PC-3 (cell line): ENCODE measurements at regions not wholly inside any gene's neighbourhood (a gene's known extent, or its start where the extent isn't known, plus 50 kb on each side); places are given as distances from the start of the nearest gene placed in this dataset.
A peak's percentile ranks its signal among the peaks of the same experiment; 100 is the strongest.
"Not testable (repeated sequence)": the region's sequence is repeated elsewhere in the genome, so short reads cannot be mapped to it uniquely, and the experiment has no call there.

Source experiments
- ATAC-seq: fragments of 200-7000 bp; cut with Tn5 transposase; 2 replicates; pipeline ENCODE4 v1.9.1; 2020; ENCODE audit warnings: mild to moderate bottlenecking, moderate library complexity
- BruUV-seq: library from RNA; stranded (reverse); fragments of 400-500 nt; replicated peaks from 2 replicates; lab custom pipeline; 2021; lab: Mats Ljungman, UMichigan
- CTCF ChIA-PET: fragments of 300-600 bp; sonication (Branson Sonifier 250); formaldehyde crosslinking; loops from one replicate; lab custom pipeline; 2022; ENCODE audit warnings: antibody characterized with exemption; lab: Charles Lee
- POLR2A ChIA-PET: fragments of 300-600 bp; sonication (Branson Sonifier 250); formaldehyde crosslinking; loops from one replicate; lab custom pipeline; 2022; ENCODE audit warnings: antibody characterized with exemption; ENCODE audit not compliant: unreplicated experiment; lab: Charles Lee
- DNase-seq: peaks from one replicate; pipeline ENCODE4 v3.0.0-alpha.2; 2015
- H2AFZ ChIP-seq: fragments of 300-600 bp; sonication (generic); 2 replicates; pipeline ENCODE4 v1.6.0; 2016; ENCODE audit warnings: antibody characterized with exemption, low read length
- H3F3A ChIP-seq: fragments of 300-600 bp; sonication (generic); one replicate; pipeline ENCODE4 v1.6.0; 2017; ENCODE audit warnings: antibody characterized with exemption, low read length, control low read depth, mild to moderate bottlenecking; ENCODE audit not compliant: unreplicated experiment
- H3K27ac ChIP-seq: fragments of 300-600 bp; sonication (generic); 2 replicates; pipeline ENCODE4 v1.5.1; 2016; ENCODE audit warnings: mild to moderate bottlenecking, low read length
- H3K27me3 ChIP-seq: fragments of 300-600 bp; sonication (generic); 2 replicates; pipeline ENCODE4 v1.6.1; 2016; ENCODE audit warnings: low read length, mixed read lengths
- H3K36me3 ChIP-seq: fragments of 300-600 bp; sonication (generic); 2 replicates; pipeline ENCODE4 v1.6.1; 2016; ENCODE audit warnings: low read depth, mixed run types, low read length, mixed read lengths
- H3K4me1 ChIP-seq: fragments of 300-600 bp; sonication (generic); 2 replicates; pipeline ENCODE4 v1.5.1; 2016; ENCODE audit warnings: low read length; ENCODE audit not compliant: insufficient read depth
- H3K4me2 ChIP-seq: fragments of 300-600 bp; sonication (generic); 2 replicates; pipeline ENCODE4 v1.6.0; 2016; ENCODE audit warnings: low read length
- H3K4me3 ChIP-seq: fragments of 300-600 bp; sonication (generic); 2 replicates; pipeline ENCODE4 v1.5.1; 2016; ENCODE audit warnings: mild to moderate bottlenecking, low read length, mixed read lengths
- H3K79me2 ChIP-seq: fragments of 300-600 bp; sonication (generic); 2 replicates; pipeline ENCODE4 v1.6.1; 2017; ENCODE audit warnings: low read length, mixed read lengths
- H3K9ac ChIP-seq: fragments of 300-600 bp; sonication (generic); 2 replicates; pipeline ENCODE4 v1.6.0; 2016; ENCODE audit warnings: mild to moderate bottlenecking, low read length
- H3K9me2 ChIP-seq: fragments of 300-600 bp; sonication (generic); replicated peaks from 2 replicates; pipeline ENCODE4 v1.6.1; 2016; ENCODE audit warnings: mixed run types, low read length, mixed read lengths
- H3K9me3 ChIP-seq: fragments of 300-600 bp; sonication (generic); 2 replicates; pipeline ENCODE4 v1.6.1; 2016; ENCODE audit warnings: low read length, mixed read lengths
- H4K20me1 ChIP-seq: fragments of 300-600 bp; sonication (generic); 2 replicates; pipeline ENCODE4 v1.6.1; 2016; ENCODE audit warnings: low read length, mixed read lengths
- CTCF ChIP-seq: fragments of 300-600 bp; sonication (generic); conservative IDR thresholded peaks from 2 replicates; pipeline ENCODE4 v1.5.1; 2017; ENCODE audit warnings: antibody characterized with exemption, low read depth, mild to moderate bottlenecking, low read length
- EZH2 ChIP-seq: fragments of 300-600 bp; sonication (generic); IDR thresholded peaks from one replicate; pipeline ENCODE4 v1.6.1; 2017; ENCODE audit warnings: antibody characterized with exemption, mild to moderate bottlenecking, low read length; ENCODE audit not compliant: unreplicated experiment
- EZH2phosphoT487 ChIP-seq: fragments of 300-600 bp; sonication (generic); IDR thresholded peaks from 2 replicates; pipeline ENCODE4 v1.6.1; 2018; ENCODE audit warnings: mild to moderate bottlenecking, antibody characterized with exemption, low read length, borderline replicate concordance
- intact Hi-C: fragments of 100-400 bp; cut with micrococcal nuclease; formaldehyde crosslinking; loops from 2 replicates; pipeline ENCODE4 v1.9.0; 2023

- TF ChIP-seq EZH2phosphoT487 (no peak), EZH2 (no peak), CTCF (no peak)
- Histone ChIP-seq H3K27me3 (no peaks in the 10 kb centered on the region), H3K4me1 (no peaks in the 10 kb centered on the region), H3K36me3 (no peaks in the 10 kb centered on the region), H2AFZ (no peak overlapping the region), H3K27ac (no peak overlapping the region), H3K79me2 (no peaks in the 10 kb centered on the region), H3K4me3 (no peak overlapping the region), H3F3A (no peaks in the 10 kb centered on the region), H3K4me2 (no peak overlapping the region), H3K9me3 (no peaks in the 10 kb centered on the region), H4K20me1 (no peaks in the 10 kb centered on the region), H3K9me2 (no peaks in the 10 kb centered on the region), H3K9ac (no peak overlapping the region)
- CTCF ChIA-PET = no interaction called here
- POLR2A ChIA-PET = no interaction called here
- DNase-seq (peak; percentile 45), ATAC-seq (no peak)
- no TSS peak for BruUV-seq
- intact Hi-C loops = no loop called here
Measured at GRCh38 chr14:87613881-87614280, 379.1 kb downstream of the GALC start.

- H3K4me2 ChIP-seq, H3K9me2 ChIP-seq, DNase-seq, POLR2A ChIA-PET, BruUV-seq, ATAC-seq, H3K27ac ChIP-seq, H3K36me3 ChIP-seq, intact Hi-C loops, H3F3A ChIP-seq, H3K9me3 ChIP-seq, H3K9ac ChIP-seq, H3K27me3 ChIP-seq, H4K20me1 ChIP-seq, H3K4me3 ChIP-seq, H3K79me2 ChIP-seq, CTCF ChIA-PET, H2AFZ ChIP-seq, H3K4me1 ChIP-seq: not testable (repeated sequence)
Measured at GRCh38 chr14:87607056-87607455, 385.9 kb downstream of the GALC start.

- Histone ChIP-seq H3K79me2 (no peaks in the 10 kb centered on the region), H3K9me3 (peaks cover 7% of the 10 kb centered on the region), H3F3A (no peaks in the 10 kb centered on the region), H3K36me3 (no peaks in the 10 kb centered on the region), H3K27me3 (no peaks in the 10 kb centered on the region), H3K9ac (no peak overlapping the region), H3K4me3 (no peak overlapping the region), H3K4me2 (no peak overlapping the region), H3K27ac (no peak overlapping the region), H4K20me1 (no peaks in the 10 kb centered on the region), H2AFZ (no peak overlapping the region), H3K4me1 (no peaks in the 10 kb centered on the region), H3K9me2 (no peaks in the 10 kb centered on the region)
- no TSS peak for BruUV-seq
- DNase-seq = no peak
- POLR2A ChIA-PET = no interaction called here
- no peak for ATAC-seq
- intact Hi-C loops = no loop called here
- CTCF ChIA-PET = no interaction called here
- TF ChIP-seq CTCF (no peak), EZH2phosphoT487 (no peak), EZH2 (no peak)
Measured at GRCh38 chr14:87601036-87601435, 391.9 kb downstream of the GALC start.
